Activated T-helper 17 cell treated with anti-CD3 and anti-CD28 coated beads, Interleukin-2, amount 50 U/mL, for 72 hours (primary cell): ENCODE measurements at regions not wholly inside any gene's neighbourhood (a gene's known extent, or its start where the extent isn't known, plus 50 kb on each side); places are given as distances from the start of the nearest gene placed in this dataset.

Source experiments
- ATAC-seq: fragments of 150-1000 bp; cut with Tn5 transposase; replicated peaks from 2 replicates; pipeline ENCODE4 v1.10.0; 2021; ENCODE audit warnings: mild to moderate bottlenecking, moderate library complexity
- H3K27ac Mint-ChIP-seq: one replicate; pipeline ENCODE4 v1.8.0; 2022; ENCODE audit warnings: mixed read lengths
- H3K27me3 Mint-ChIP-seq: one replicate; pipeline ENCODE4 v1.8.0; 2022; ENCODE audit warnings: mixed read lengths
- H3K36me3 Mint-ChIP-seq: one replicate; pipeline ENCODE4 v1.8.0; 2022; ENCODE audit warnings: low read depth, mild to moderate bottlenecking, mixed read lengths
- H3K4me1 Mint-ChIP-seq: one replicate; pipeline ENCODE4 v1.8.0; 2022; ENCODE audit warnings: mixed read lengths
- H3K4me3 Mint-ChIP-seq: one replicate; pipeline ENCODE4 v1.8.0; 2022; ENCODE audit warnings: mild to moderate bottlenecking, mixed read lengths
- H3K9me3 Mint-ChIP-seq: one replicate; pipeline ENCODE4 v1.8.0; 2022; ENCODE audit warnings: mixed read lengths

DNA sequence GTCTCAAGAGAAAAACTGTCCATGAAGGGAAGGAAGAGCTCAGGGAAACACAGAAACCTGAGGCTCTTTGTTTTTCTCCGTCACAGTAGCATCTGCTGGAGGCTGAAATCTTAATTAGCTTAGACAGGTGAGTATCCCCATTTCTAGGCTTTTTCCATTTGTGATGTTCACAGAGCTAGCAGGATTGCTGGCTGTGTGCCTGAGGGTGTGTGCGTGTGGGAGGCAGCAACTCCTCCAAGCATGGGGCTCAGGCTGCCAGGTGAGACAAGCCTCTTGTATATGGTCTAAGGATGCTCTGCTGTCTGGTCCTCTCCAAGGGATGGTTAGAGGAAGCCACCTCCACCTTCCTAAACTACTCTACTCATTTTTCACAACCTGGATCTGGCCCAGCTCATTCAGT, 569.9 kb downstream of the HS3ST4 start:
- Mint-ChIP-seq H3K36me3 (no peaks in the 10 kb centered on the region), H3K4me3 (no peak overlapping the region), H3K27me3 (peaks cover 9% of the 10 kb centered on the region), H3K4me1 (no peaks in the 10 kb centered on the region), H3K27ac (no peak overlapping the region), H3K9me3 (peaks cover 10% of the 10 kb centered on the region)
- ATAC-seq: no peak

DNA sequence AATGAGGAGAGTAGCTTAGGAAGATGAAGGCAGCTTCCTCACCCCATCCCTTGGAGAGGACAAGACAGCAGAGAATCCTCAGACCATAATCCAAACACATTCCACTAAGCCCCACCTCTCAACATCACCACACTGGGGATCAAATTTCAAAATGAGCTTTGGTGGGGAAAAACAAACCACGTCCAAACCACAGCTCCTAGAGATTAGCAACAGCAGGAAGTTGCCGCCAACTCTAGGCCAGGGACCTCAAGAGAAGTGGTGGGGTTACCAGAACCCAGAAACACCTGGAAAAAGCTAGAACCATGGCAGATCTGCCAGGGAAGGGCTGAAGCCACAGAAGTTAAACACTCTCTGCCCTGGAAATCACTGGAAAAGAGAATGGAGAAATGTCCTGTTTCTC, 571.6 kb downstream of the HS3ST4 start:
- no peak for ATAC-seq
- Mint-ChIP-seq H3K27ac (no peak overlapping the region), H3K36me3 (no peaks in the 10 kb centered on the region), H3K27me3 (peaks cover 9% of the 10 kb centered on the region), H3K4me1 (no peaks in the 10 kb centered on the region), H3K4me3 (no peak overlapping the region), H3K9me3 (peaks cover 10% of the 10 kb centered on the region)

DNA sequence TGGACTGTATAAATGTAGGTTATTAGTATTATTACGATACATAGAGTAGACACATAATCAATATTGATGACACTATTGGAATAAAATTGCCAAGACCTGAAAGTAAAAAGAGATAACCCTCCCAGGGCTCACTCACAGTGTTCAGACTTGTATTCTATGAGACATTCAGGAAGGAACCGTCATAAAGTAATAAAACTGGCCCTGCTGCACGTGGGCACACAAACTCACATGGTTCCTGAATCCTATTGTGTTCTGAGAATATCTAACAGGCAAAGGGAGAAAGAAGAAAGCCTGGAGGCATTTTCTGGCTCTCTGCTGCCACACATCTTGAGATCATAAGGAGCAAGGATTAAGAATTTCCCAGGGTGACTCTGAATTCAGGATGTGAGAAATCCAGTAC, 575.9 kb downstream of the HS3ST4 start:
- Mint-ChIP-seq H3K4me1 (no peaks in the 10 kb centered on the region), H3K27me3 (peaks cover 9% of the 10 kb centered on the region), H3K4me3 (no peak overlapping the region), H3K36me3 (no peaks in the 10 kb centered on the region), H3K27ac (no peak overlapping the region), H3K9me3 (peaks cover 6% of the 10 kb centered on the region)
- no peak for ATAC-seq

DNA sequence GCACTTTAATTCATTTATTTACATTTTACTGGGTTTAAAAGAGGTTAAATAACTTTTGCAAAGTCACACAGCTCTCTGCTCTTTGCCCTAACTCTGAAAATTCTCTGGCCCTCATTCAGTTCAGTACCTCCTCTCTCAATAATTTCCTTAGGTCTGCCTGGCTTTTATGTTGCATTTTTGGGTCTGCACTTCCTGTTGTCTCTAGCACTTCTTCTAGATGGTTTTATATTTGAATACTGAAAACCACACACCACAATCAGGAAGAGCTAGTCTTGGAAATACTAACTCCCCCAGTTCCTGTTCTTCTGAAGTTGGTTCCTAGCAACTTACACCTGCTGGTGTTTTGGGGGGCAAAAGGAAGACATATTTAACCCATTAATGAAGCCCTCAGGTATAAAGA, 577.9 kb downstream of the HS3ST4 start:
- ATAC-seq: no peak
- H3K27me3 Mint-ChIP-seq: peaks cover 4% of the 10 kb centered on the region
- no peak overlapping the region for H3K27ac Mint-ChIP-seq
- no peaks in the 10 kb centered on the region for H3K4me1 Mint-ChIP-seq
- no peaks in the 10 kb centered on the region for H3K36me3 Mint-ChIP-seq
- H3K4me3 Mint-ChIP-seq: no peak overlapping the region
- H3K9me3 Mint-ChIP-seq: no peaks in the 10 kb centered on the region

DNA sequence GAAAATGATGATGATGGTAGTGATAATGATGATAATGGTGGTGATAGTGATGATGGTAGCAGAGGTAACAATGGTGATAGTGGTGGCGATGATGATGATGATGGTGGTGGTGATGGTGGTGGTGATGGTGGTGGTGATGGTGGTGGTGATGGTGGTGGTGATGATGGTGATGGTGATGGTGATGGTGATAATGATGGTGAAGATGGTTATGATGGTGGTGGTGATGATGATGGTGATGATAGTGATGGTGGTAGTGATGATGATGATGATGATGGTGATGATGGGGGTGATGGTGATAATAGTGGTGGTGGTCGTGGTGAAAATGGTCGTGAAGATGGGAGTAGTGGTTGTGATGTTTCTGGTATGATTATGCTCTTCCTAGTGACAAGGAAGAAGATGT, 581.8 kb downstream of the HS3ST4 start:
- Mint-ChIP-seq H3K9me3 (no peaks in the 10 kb centered on the region), H3K4me3 (no peak overlapping the region), H3K36me3 (no peaks in the 10 kb centered on the region), H3K27me3 (peaks cover 3% of the 10 kb centered on the region), H3K27ac (no peak overlapping the region), H3K4me1 (no peaks in the 10 kb centered on the region)
- no peak for ATAC-seq

DNA sequence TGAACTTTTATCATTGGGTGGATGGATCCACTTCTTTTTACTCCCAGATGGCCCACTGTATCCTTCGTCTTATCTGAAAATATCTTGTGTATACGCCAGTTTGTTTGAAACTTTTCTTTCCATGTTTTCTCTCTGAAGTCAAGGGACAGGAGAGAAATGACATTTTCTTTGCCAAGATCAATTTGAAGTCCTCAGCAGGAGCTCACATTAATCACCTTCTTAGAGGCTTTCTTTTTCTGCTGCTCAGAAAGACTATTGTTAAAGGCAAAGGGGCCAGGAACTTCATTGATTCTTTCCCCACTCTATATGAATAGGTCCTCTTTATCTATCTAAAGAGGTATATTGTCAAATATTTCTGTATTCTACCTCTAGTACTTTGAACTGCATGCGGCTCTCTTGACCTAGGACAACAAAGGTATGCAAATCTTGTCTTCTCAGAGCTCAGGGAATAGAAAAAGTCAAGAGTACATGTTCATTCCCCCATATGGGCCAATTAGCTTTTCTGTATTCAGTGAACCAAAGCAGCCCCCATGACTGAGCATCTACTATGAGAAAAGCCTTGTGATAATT, 583.3 kb downstream of the HS3ST4 start:
- Mint-ChIP-seq H3K27ac (no peak overlapping the region), H3K9me3 (no peaks in the 10 kb centered on the region), H3K27me3 (peaks cover 3% of the 10 kb centered on the region), H3K4me1 (no peaks in the 10 kb centered on the region), H3K4me3 (no peak overlapping the region), H3K36me3 (no peaks in the 10 kb centered on the region)
- ATAC-seq: no peak

DNA sequence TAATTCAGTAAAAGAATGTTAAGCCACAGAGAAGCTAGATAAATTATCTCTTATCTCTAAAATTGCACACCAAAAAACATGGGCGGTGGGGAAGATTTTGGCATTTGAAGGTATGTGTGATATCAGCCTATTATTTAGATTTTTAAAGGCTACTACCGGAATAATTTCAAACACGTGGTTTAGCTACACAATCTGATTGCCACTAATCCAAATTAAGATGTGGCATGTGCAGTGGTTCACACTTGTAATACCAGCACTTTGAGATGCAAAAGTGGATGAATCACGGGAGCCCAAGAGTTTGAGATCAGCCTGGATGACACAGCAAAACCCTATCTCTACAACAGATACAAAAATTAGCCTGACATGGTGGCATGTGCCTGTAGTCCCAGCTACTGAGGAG, 584.5 kb downstream of the HS3ST4 start:
- Mint-ChIP-seq H3K9me3 (no peaks in the 10 kb centered on the region), H3K36me3 (no peaks in the 10 kb centered on the region), H3K27ac (no peak overlapping the region), H3K27me3 (peaks cover 3% of the 10 kb centered on the region), H3K4me3 (no peak overlapping the region), H3K4me1 (no peaks in the 10 kb centered on the region)
- no peak for ATAC-seq

DNA sequence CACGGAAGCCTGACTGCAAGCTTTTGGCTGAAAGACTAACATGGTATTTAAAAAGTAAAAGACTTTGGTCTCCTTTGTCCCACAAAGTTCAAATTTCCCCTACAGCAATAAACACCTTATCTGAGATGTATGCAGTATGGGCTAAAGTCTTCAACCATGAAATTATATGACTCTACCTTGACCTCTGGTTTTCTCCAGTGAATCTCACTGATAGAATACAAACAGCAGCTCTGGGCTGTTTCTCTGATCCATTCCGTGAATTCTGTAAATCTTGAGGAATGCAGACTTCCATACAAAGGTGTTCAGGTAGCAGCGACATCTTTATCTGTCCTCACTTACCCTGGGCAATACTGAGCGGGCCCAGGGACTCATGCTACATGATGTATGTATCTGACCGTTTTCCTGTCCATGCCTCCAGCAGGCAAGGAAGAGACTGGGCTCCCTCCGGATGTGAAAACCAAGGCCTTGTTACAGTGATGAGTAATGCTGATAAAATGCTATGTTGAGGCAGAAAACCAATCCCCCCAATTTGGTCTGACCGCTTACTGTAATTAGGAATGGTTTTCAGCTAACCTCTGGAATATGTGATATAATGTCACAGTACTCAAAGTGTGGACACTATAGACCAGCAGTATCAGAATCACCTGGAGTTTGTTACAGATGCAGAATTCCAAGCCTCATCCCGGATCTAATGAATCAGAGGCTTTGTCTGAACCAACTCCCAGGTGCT, 589.8 kb downstream of the HS3ST4 start:
- no peaks in the 10 kb centered on the region for H3K4me1 Mint-ChIP-seq
- H3K36me3 Mint-ChIP-seq: no peaks in the 10 kb centered on the region
- no peak overlapping the region for H3K4me3 Mint-ChIP-seq
- H3K27ac Mint-ChIP-seq: no peak overlapping the region
- H3K27me3 Mint-ChIP-seq: no peaks in the 10 kb centered on the region
- H3K9me3 Mint-ChIP-seq: no peaks in the 10 kb centered on the region
- ATAC-seq: no peak

DNA sequence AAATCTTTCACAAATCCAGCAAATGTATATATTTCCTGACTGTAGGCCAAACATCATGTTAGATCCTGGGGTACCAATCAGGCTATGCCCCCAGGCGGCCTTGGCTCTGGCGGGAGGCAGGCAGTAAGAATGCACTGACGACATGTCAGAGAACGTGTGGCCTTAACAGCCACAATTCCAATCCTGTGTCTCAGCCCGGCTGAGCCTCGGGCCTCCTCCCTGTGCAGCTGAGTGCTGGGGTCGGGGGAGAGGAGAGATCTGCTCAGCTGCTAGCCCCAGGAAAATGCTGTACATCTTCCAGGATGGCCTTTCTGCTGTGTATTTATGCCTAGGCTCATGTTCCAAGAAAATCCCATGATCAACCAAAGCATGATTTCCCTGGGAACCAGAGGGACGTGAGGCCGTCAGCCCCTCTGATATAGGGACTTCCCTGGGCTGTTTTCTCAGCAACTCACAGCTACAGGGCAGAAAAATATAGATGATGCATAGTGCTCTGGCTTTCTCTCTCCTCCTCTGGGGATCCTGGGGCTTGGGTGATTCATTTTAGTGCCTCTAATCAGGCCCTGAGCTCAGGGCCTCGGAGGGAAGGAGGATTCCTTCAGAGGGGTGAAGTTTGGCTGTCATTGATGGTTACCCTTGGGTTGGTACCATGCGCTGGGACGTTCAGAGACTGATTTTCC, 604.0 kb downstream of the HS3ST4 start:
- ATAC-seq: no peak
- H3K9me3 Mint-ChIP-seq: no peaks in the 10 kb centered on the region
- no peak overlapping the region for H3K27ac Mint-ChIP-seq
- H3K36me3 Mint-ChIP-seq: no peaks in the 10 kb centered on the region
- no peak overlapping the region for H3K4me3 Mint-ChIP-seq
- peaks cover 7% of the 10 kb centered on the region for H3K27me3 Mint-ChIP-seq
- H3K4me1 Mint-ChIP-seq: no peaks in the 10 kb centered on the region

DNA sequence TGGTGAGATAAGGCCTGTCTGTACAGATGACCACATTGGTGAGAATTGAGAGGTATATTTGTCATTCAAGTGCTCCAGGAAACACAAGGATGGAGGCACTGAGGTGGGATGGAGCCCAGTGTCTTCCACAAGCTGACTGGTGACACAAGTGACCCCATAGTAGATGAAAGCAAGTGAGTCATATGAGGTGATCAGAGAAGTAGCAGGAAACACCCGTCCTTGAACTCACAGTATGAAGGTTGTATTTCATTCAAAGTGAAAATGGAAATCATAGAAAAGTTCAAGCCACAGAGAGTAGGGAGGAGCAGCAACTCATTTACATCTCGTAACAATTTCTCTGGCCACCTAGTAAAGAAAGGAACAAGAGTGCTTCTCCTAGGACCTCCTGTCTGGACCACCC, 609.8 kb downstream of the HS3ST4 start:
- Mint-ChIP-seq H3K4me1 (no peaks in the 10 kb centered on the region), H3K36me3 (no peaks in the 10 kb centered on the region), H3K27me3 (peaks cover 14% of the 10 kb centered on the region), H3K27ac (no peak overlapping the region), H3K9me3 (peaks cover 4% of the 10 kb centered on the region), H3K4me3 (no peak overlapping the region)
- peak; percentile 44 for ATAC-seq

DNA sequence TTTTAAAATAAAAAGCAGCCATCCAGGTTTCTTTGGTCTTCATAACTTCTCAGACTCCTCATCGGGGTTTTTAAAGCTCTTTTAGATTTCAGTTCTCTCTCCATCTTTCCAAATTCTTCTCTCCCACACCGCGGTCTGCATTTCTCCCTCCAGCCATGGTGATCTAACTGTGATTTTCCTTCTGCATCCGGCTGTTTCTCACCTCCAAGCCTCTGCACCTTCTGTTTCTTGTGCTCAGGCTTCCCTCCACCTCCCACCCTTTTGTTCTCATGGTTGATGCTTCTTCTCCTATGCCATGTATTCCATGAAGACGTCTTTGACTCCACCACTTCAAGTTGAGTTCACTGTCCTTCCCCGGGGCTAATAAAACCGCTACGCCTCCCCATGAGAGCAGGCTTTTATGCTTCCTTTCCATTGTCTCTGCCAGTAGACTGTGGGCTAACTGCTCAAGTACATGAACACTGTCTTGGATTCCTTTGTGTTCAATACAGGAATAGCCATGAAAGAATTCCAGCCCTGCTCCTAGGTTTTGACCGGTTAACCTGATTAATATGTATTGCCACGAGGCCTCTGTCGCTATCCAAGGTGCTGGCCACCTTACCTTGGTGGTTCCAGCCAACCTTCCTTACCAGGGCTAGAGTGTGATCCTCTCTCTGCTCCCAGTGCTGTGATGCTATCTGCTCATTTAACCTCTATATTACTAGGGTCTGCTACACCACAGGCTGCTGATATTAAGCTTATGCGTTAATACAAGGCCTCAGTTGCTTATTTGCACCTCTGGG, 625.1 kb downstream of the HS3ST4 start:
- Mint-ChIP-seq H3K9me3 (no peaks in the 10 kb centered on the region), H3K4me1 (no peaks in the 10 kb centered on the region), H3K27me3 (peaks cover 8% of the 10 kb centered on the region), H3K36me3 (no peaks in the 10 kb centered on the region), H3K27ac (no peak overlapping the region), H3K4me3 (no peak overlapping the region)
- no peak for ATAC-seq

DNA sequence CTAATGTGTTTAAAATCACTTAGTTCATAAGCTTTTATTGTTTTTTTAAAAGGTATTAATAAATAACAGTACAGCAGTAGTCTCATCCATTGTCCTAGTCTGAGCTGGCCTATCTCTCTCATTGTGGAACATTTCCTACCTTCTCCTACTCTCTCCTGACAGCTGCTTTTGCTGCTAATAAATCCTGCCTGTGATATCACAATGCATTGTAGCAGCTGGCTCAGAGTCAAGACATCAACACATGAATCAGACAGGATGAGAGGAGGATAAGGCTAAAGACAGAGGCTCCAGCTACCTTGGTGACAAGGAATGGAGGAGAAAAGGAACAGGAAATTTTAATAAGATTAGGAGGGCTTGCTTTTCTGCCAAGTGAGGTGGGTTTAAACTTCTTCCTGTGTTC, 626.1 kb downstream of the HS3ST4 start:
- ATAC-seq: no peak
- Mint-ChIP-seq H3K4me1 (no peaks in the 10 kb centered on the region), H3K4me3 (no peak overlapping the region), H3K27ac (no peak overlapping the region), H3K36me3 (no peaks in the 10 kb centered on the region), H3K9me3 (no peaks in the 10 kb centered on the region), H3K27me3 (peaks cover 8% of the 10 kb centered on the region)

DNA sequence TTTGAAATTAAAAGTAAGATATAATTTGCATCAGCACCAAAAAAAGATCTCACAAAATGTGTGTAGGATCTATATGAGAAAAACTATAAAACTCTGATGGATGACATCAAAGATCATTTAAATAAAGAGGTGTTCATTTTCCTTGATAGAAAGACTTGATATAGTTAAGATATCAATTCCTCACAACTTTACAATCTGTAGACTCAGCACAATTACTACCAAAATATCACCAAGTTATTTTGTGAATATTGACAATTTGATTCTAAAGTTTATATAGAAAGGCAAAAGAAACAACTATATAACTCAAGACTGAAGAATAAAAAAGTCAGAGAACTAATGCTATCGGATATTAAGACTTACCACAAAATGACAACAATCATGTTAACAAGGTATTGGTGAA, 638.9 kb downstream of the HS3ST4 start:
- no peaks in the 10 kb centered on the region for H3K36me3 Mint-ChIP-seq
- no peak overlapping the region for H3K4me3 Mint-ChIP-seq
- ATAC-seq: no peak
- no peaks in the 10 kb centered on the region for H3K9me3 Mint-ChIP-seq
- H3K4me1 Mint-ChIP-seq: no peaks in the 10 kb centered on the region
- peaks cover 3% of the 10 kb centered on the region for H3K27me3 Mint-ChIP-seq
- no peak overlapping the region for H3K27ac Mint-ChIP-seq

DNA sequence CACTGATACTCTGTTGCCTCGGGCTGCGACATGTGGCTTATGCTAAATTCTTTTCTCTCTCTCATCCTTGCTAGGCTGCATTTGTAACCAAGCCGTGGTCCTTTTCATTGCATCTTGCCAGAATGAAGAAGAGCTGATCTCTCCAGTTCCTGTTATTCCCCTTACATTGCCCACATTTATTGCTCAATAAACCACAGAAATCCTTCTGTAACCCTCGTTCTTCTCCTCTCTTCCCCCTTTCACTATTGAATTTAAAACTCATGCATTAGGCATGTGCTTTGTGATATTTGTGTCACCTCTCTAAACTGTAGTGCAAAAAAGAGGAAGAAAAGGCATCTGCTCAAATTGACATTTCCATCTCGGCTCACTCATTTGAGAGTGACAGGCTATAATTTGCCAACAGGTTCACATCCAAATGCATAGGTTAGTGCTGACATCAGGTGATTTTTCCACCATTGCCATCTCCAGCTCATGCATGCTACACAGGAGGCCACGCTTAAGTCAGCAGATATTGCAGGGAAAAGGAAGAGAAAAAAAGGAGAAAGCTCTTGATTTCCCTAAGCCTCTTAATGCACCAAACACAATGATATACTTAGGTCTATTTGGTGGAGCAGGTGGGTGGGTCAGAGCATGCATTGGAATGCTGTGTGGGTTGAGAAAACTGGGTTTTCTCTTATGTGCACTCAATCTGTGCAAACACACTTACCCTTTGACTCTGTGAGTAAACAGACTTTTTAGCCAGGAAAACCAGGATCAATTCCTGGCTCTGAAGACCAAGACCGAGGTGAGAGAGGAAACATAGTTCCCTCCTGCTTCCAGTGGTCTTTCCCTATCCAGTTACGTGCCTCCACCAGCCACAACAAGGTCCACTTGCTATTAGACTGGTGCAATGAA, 642.7 kb downstream of the HS3ST4 start:
- peaks cover 5% of the 10 kb centered on the region for H3K27me3 Mint-ChIP-seq
- H3K27ac Mint-ChIP-seq: no peak overlapping the region
- H3K36me3 Mint-ChIP-seq: no peaks in the 10 kb centered on the region
- no peaks in the 10 kb centered on the region for H3K9me3 Mint-ChIP-seq
- no peaks in the 10 kb centered on the region for H3K4me1 Mint-ChIP-seq
- ATAC-seq: no peak
- no peak overlapping the region for H3K4me3 Mint-ChIP-seq
